IMR-90 (cell line): ENCODE measurements at regions not wholly inside any gene's neighbourhood (a gene's known extent, or its start where the extent isn't known, plus 50 kb on each side); places are given as distances from the start of the nearest gene placed in this dataset.

Experiments
- ATAC-seq: fragments of 200-7000 bp; cut with Tn5 transposase; 2 replicates; pipeline ENCODE4 v1.9.1; 2020; ENCODE audit warnings: low read depth, mild to moderate bottlenecking, moderate library complexity
- BruUV-seq: library from RNA; stranded (reverse); fragments of 400-500 nt; replicated peaks from 2 replicates; lab custom pipeline; 2021; lab: Mats Ljungman, UMichigan
- CTCF ChIA-PET: fragments of 300-600 bp; formaldehyde crosslinking; extraction: SDS; loops from one replicate; lab custom pipeline; 2021; ENCODE audit warnings: antibody characterized with exemption; lab: Yijun Ruan, JAX
- POLR2A ChIA-PET: fragments of 300-600 bp; sonication (Branson Sonifier 250); formaldehyde crosslinking; loops from one replicate; lab custom pipeline; 2022; ENCODE audit warnings: antibody characterized with exemption; ENCODE audit not compliant: unreplicated experiment; lab: Charles Lee
- DNase-seq: peaks from one replicate; pipeline ENCODE4 v3.0.0; 2013
- H2AFZ ChIP-seq: replicated peaks from 2 replicates; pipeline ENCODE3; 2013; ENCODE audit warnings: low read length, mild to moderate bottlenecking; ENCODE audit not compliant: poor library complexity
- H2AK5ac ChIP-seq: 2 replicates; pipeline ENCODE4 v1.6.1; 2013; ENCODE audit warnings: low read depth, low read length, inconsistent platforms
- H2AK9ac ChIP-seq: replicated peaks from 2 replicates; pipeline ENCODE3; 2013; ENCODE audit warnings: mild to moderate bottlenecking, low read depth, low read length, moderate library complexity; ENCODE audit not compliant: poor library complexity
- H2BK120ac ChIP-seq: 2 replicates; pipeline ENCODE4 v1.6.1; 2013; ENCODE audit warnings: low read depth, low read length, inconsistent platforms
- H2BK15ac ChIP-seq: 3 replicates; pipeline ENCODE4 v1.6.1; 2013; ENCODE audit warnings: low read depth, low read length, inconsistent platforms
- H2BK20ac ChIP-seq: 2 replicates; pipeline ENCODE4 v1.6.1; 2013; ENCODE audit warnings: low read depth, mild to moderate bottlenecking, inconsistent platforms, low read length, moderate library complexity
- H2BK5ac ChIP-seq: 2 replicates; pipeline ENCODE4 v1.6.1; 2013; ENCODE audit warnings: mild to moderate bottlenecking, low read depth, low read length, inconsistent platforms; ENCODE audit not compliant: poor library complexity, severe bottlenecking
- H3K14ac ChIP-seq: replicated peaks from 2 replicates; pipeline ENCODE4 v1.6.1; 2013; ENCODE audit warnings: low read depth, low read length, inconsistent platforms
- H3K18ac ChIP-seq: 2 replicates; pipeline ENCODE4 v1.6.1; 2013; ENCODE audit warnings: low read depth, low read length, control low read depth
- H3K23ac ChIP-seq: 2 replicates; pipeline ENCODE4 v1.6.1; 2013; ENCODE audit warnings: low read depth, low read length, inconsistent platforms
- H3K27ac ChIP-seq: 2 replicates; pipeline ENCODE4 v1.5.1; 2013; ENCODE audit warnings: mild to moderate bottlenecking, control low read depth, low read length; ENCODE audit not compliant: insufficient read depth
- H3K27me3 ChIP-seq: 2 replicates; pipeline ENCODE4 v1.6.1; 2013; ENCODE audit warnings: low read length; ENCODE audit not compliant: control insufficient read depth, insufficient read depth
- H3K36me3 ChIP-seq: 2 replicates; pipeline ENCODE4 v1.6.1; 2013; ENCODE audit warnings: low read length, mixed read lengths; ENCODE audit not compliant: control insufficient read depth, insufficient read depth
- H3K4ac ChIP-seq: 2 replicates; pipeline ENCODE4 v1.6.1; 2013; ENCODE audit warnings: low read depth, low read length, inconsistent platforms
- H3K4me1 ChIP-seq: 2 replicates; pipeline ENCODE4 v1.6.1; 2013; ENCODE audit warnings: low read length, mixed read lengths; ENCODE audit not compliant: control insufficient read depth, insufficient read depth
- H3K4me2 ChIP-seq: 2 replicates; pipeline ENCODE4 v1.6.1; 2013; ENCODE audit warnings: low read depth, mild to moderate bottlenecking, control low read depth, low read length, moderate library complexity
- H3K4me3 ChIP-seq: 2 replicates; pipeline ENCODE4 v1.5.1; 2013; ENCODE audit warnings: low read depth, mild to moderate bottlenecking, control low read depth, low read length, moderate library complexity; ENCODE audit not compliant: insufficient read depth
- H3K56ac ChIP-seq: 2 replicates; pipeline ENCODE4 v1.6.1; 2013; ENCODE audit warnings: low read length, inconsistent platforms; ENCODE audit not compliant: insufficient read depth; ENCODE audit errors: extremely low read depth
- H3K79me1 ChIP-seq, 2 experiments: 2 replicates each; pipeline ENCODE4 v1.6.1; 2013; ENCODE audit warnings: low read length in 2 of 2, inconsistent platforms in 1 of 2, low read depth in 1 of 2
- H3K9ac ChIP-seq: 2 replicates; pipeline ENCODE4 v1.6.1; 2013; ENCODE audit warnings: low read depth, low read length, control low read depth
- H3K9me1 ChIP-seq: 2 replicates; pipeline ENCODE4 v1.6.1; 2013; ENCODE audit warnings: low read length, inconsistent platforms; ENCODE audit not compliant: insufficient read depth
- H3K9me3 ChIP-seq: 2 replicates; pipeline ENCODE4 v1.6.1; 2013; ENCODE audit warnings: low read length; ENCODE audit not compliant: control insufficient read depth, insufficient read depth
- H4K20me1 ChIP-seq: 2 replicates; pipeline ENCODE4 v1.6.1; 2013; ENCODE audit warnings: low read length, inconsistent platforms; ENCODE audit not compliant: insufficient read depth
- H4K5ac ChIP-seq: 2 replicates; pipeline ENCODE4 v1.6.1; 2013; ENCODE audit warnings: mild to moderate bottlenecking, low read depth, low read length, control low read depth
- H4K8ac ChIP-seq, 2 experiments: 2 replicates each; pipeline ENCODE4 v1.6.1; 2013; ENCODE audit warnings: low read depth in 2 of 2, low read length in 2 of 2, control low read depth in 1 of 2, inconsistent platforms in 1 of 2
- H4K91ac ChIP-seq: 2 replicates; pipeline ENCODE4 v1.6.1; 2013; ENCODE audit warnings: low read depth, low read length, inconsistent platforms; ENCODE audit not compliant: insufficient read depth
- BHLHE40 ChIP-seq: fragments of 150-350 bp; IDR thresholded peaks from 2 replicates; pipeline ENCODE4 v1.6.1; 2016; ENCODE audit warnings: mild to moderate bottlenecking, low read depth, low read length
- CEBPB ChIP-seq: IDR thresholded peaks from 2 replicates; pipeline ENCODE4 v1.6.1; 2012; ENCODE audit warnings: low read depth, low read length, improper control_type of control experiment
- ELK1 ChIP-seq: fragments of 150-350 bp; IDR thresholded peaks from 2 replicates; pipeline ENCODE4 v1.6.1; 2016; ENCODE audit warnings: low read depth, mild to moderate bottlenecking, low read length, moderate library complexity, borderline replicate concordance
- MAFK ChIP-seq: IDR thresholded peaks from 2 replicates; pipeline ENCODE4 v1.6.1; 2012; ENCODE audit warnings: low read depth, low read length, improper control_type of control experiment
- MAZ ChIP-seq: IDR thresholded peaks from 2 replicates; pipeline ENCODE4 v1.6.1; 2012; ENCODE audit warnings: low read depth, mild to moderate bottlenecking, low read length, improper control_type of control experiment, moderate library complexity, borderline replicate concordance
- MXI1 ChIP-seq: IDR thresholded peaks from 2 replicates; pipeline ENCODE4 v1.6.1; 2012; ENCODE audit warnings: low read depth, mild to moderate bottlenecking, low read length, moderate library complexity, borderline replicate concordance
- NFE2L2 ChIP-seq: fragments of 150-350 bp; IDR thresholded peaks from 2 replicates; pipeline ENCODE4 v1.6.1; 2016; ENCODE audit warnings: low read depth, mild to moderate bottlenecking, low read length
- POLR2A ChIP-seq: IDR thresholded peaks from 2 replicates; pipeline ENCODE4 v1.6.1; 2012; ENCODE audit warnings: mild to moderate bottlenecking, low read depth, low read length
- RAD21 ChIP-seq: IDR thresholded peaks from 2 replicates; pipeline ENCODE4 v1.6.1; 2012; ENCODE audit warnings: low read length, improper control_type of control experiment
- RCOR1 ChIP-seq: IDR thresholded peaks from 2 replicates; pipeline ENCODE4 v1.6.1; 2012; ENCODE audit warnings: mild to moderate bottlenecking, low read length, improper control_type of control experiment; ENCODE audit not compliant: insufficient replicate concordance
- RFX5 ChIP-seq: IDR thresholded peaks from 2 replicates; pipeline ENCODE4 v1.8.0; 2012; ENCODE audit warnings: low read depth, mild to moderate bottlenecking, low read length, moderate library complexity
- SMC3 ChIP-seq: fragments of 150-350 bp; IDR thresholded peaks from 2 replicates; pipeline ENCODE4 v1.6.1; 2016; ENCODE audit warnings: low read depth, mild to moderate bottlenecking, antibody characterized with exemption, low read length, moderate library complexity
- WGBS, 2 experiments: methylation state at CpG; one replicate each; pipeline versions ENCODE4 v1.1.5 to v1.1.7; 2013; ENCODE audit warnings: missing lambda C conversion rate in 2 of 2; ENCODE audit not compliant: insufficient read length in 1 of 2; ENCODE audit errors: extremely low coverage in 2 of 2; 5-methylcytosine and 5-hydroxymethylcytosine counted together
- dilution Hi-C: fragments of 300-500 bp; cut with HindIII; formaldehyde crosslinking; loops from one replicate; pipeline ENCODE4 v1.14.3; 2018; ENCODE audit warnings: low sequenced_read_pairs; ENCODE audit not compliant: unreplicated experiment
- in situ Hi-C: fragments of 300-500 bp; cut with MboI; formaldehyde crosslinking; loops from 3 replicates; pipeline ENCODE4 v1.14.3; 2019; ENCODE audit warnings: low sequenced_read_pairs, inconsistent platforms, mixed read lengths
- intact Hi-C: fragments of 100-400 bp; cut with micrococcal nuclease; formaldehyde crosslinking; loops from 2 replicates; pipeline ENCODE4 v1.10.0; 2022
- TF ChIP-seq, protein P1 (sequence below): fragments of 150-350 bp; IDR thresholded peaks from 2 replicates; pipeline ENCODE4 v1.6.1; 2017; ENCODE audit warnings: mild to moderate bottlenecking, antibody characterized with exemption, low read length, low read depth

GRCh38 chr1:221641811-221642210, 100.1 kb downstream of the DUSP10 start:
- H4K5ac ChIP-seq, result no peak overlapping the region
- H3K79me1 ChIP-seq, result no peaks in the 10 kb centered on the region
- ChIA-PET POLR2A (no interaction called here), CTCF (no interaction called here)
- no peak overlapping the region for H3K4me2 ChIP-seq
- no peak overlapping the region for H3K18ac ChIP-seq
- H3K27me3 ChIP-seq, result no peaks in the 10 kb centered on the region
- no peak overlapping the region for H2AK5ac ChIP-seq
- H3K9ac ChIP-seq, result no peak overlapping the region
- H3K4ac ChIP-seq, result no peak overlapping the region
- no peaks in the 10 kb centered on the region for H4K20me1 ChIP-seq
- no peak overlapping the region for H2AK9ac ChIP-seq
- H3K4me1 ChIP-seq, result no peaks in the 10 kb centered on the region
- intact Hi-C loops, result no loop called here
- BruUV-seq, result no TSS peak
- no peak for ATAC-seq
- H4K91ac ChIP-seq, result no peak overlapping the region
- H3K14ac ChIP-seq, result no peak overlapping the region
- no peak overlapping the region for H4K8ac ChIP-seq
- no peak overlapping the region for H2BK120ac ChIP-seq
- no peak overlapping the region for H2BK15ac ChIP-seq
- dilution Hi-C loops, result no loop called here
- WGBS, 2 experiments, result no CpG with 5 or more reads among the region's 3 CpGs
- H3K36me3 ChIP-seq, result no peaks in the 10 kb centered on the region
- H3K4me3 ChIP-seq, result no peak overlapping the region
- in situ Hi-C loops, result no loop called here
- no peak overlapping the region for H3K23ac ChIP-seq
- H3K9me1 ChIP-seq, result no peaks in the 10 kb centered on the region
- no peaks in the 10 kb centered on the region for H3K9me3 ChIP-seq
- no peak overlapping the region for H2BK20ac ChIP-seq
- no peak overlapping the region for H3K56ac ChIP-seq
- H3K27ac ChIP-seq, result no peak overlapping the region
- TF ChIP-seq CEBPB (no peak), MXI1 (no peak), RAD21 (no peak), SMC3 (no peak), MAZ (no peak), MAFK (no peak), RCOR1 (no peak), POLR2A (no peak), NFE2L2 (no peak), RFX5 (no peak), BHLHE40 (no peak), ELK1 (no peak)
- TF ChIP-seq, protein P1, sequence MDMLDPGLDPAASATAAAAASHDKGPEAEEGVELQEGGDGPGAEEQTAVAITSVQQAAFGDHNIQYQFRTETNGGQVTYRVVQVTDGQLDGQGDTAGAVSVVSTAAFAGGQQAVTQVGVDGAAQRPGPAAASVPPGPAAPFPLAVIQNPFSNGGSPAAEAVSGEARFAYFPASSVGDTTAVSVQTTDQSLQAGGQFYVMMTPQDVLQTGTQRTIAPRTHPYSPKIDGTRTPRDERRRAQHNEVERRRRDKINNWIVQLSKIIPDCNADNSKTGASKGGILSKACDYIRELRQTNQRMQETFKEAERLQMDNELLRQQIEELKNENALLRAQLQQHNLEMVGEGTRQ, result no peak
- no peak for DNase-seq
- no peak overlapping the region for H2BK5ac ChIP-seq
- no peak overlapping the region for H2AFZ ChIP-seq
